Right hindlimb (tissue), 1 donor: ENCODE measurements at regions not wholly inside any gene's neighbourhood (a gene's known extent, or its start where the extent isn't known, plus 50 kb on each side); places are given as distances from the start of the nearest gene placed in this dataset.

Source experiments
- DNase-seq: peaks from one replicate; pipeline ENCODE4 v3.0.0-alpha.2; 2018

- DNase-seq: no peak
Observed at GRCh38 chr2:54392555-54393324, 63.4 kb upstream of the SPTBN1 start.

- no peak for DNase-seq
Observed at GRCh38 chr2:54394392-54394791, 61.7 kb upstream of the SPTBN1 start.

GRCh38 chr2:54396107-54396506 lies 60.0 kb upstream of the SPTBN1 start:
- DNase-seq: no peak

- DNase-seq: no peak
Observed at GRCh38 chr2:54396798-54397197, 59.3 kb upstream of the SPTBN1 start.

GRCh38 chr2:54397426-54397825 lies 58.7 kb upstream of the SPTBN1 start:
- DNase-seq: no peak

GRCh38 chr2:54401554-54401953 lies 54.6 kb upstream of the SPTBN1 start:
- no peak for DNase-seq

GRCh38 chr2:54402350-54402749 lies 53.8 kb upstream of the SPTBN1 start:
- no peak for DNase-seq

- DNase-seq: no peak
Observed at GRCh38 chr2:54403512-54404238, 52.5 kb upstream of the SPTBN1 start.

GRCh38 chr2:54404270-54404669 lies 51.9 kb upstream of the SPTBN1 start:
- DNase-seq: no peak

- DNase-seq: no peak
Observed at GRCh38 chr2:54406031-54406430, 50.1 kb upstream of the SPTBN1 start.
